ENCODE measurements at regions not wholly inside any gene's neighbourhood (a gene's known extent, or its start where the extent isn't known, plus 50 kb on each side); places are given as distances from the start of the nearest gene placed in this dataset.

- H3K79me2 ChIP-seq (ENCODE audit: insufficient read depth, low read length), result no peaks in the 10 kb centered on the region
- in situ Hi-C loops (cut with HindIII; ENCODE audit: extremely low pct_ligation_motif_present, low pct_unique_long_range_greater_than_20kb) (no loop called here), intact Hi-C loops (cut with micrococcal nuclease; ENCODE audit: unreplicated experiment) (no loop called here)
- no peaks in the 10 kb centered on the region for H3K27me3 ChIP-seq (ENCODE audit: control insufficient read depth in 1 of 2, insufficient read depth in 2 of 2, low read length in 2 of 2)
- no peak overlapping the region for H3K4me3 ChIP-seq (replicated peaks in 1 of 3; ENCODE audit: insufficient read depth in 1 of 3, low read depth in 2 of 3, low read length in 3 of 3)
- no peaks in the 10 kb centered on the region for H3K9me3 ChIP-seq (ENCODE audit: low read length)
- no peak overlapping the region for H3K4me2 ChIP-seq (ENCODE audit: low read depth, low read length)
- ChIA-PET CTCF (ENCODE audit: low intra/inter-chr PET ratio, low total read pairs) (no interaction called here), POLR2A (no interaction called here)
- no peak for FAIRE-seq
- H3K4me1 ChIP-seq (ENCODE audit: insufficient read depth, low read length), result no peaks in the 10 kb centered on the region
- TF ChIP-seq FOXA3 (CRISPR knock-in tag; IDR thresholded peaks at IDR 0.05) (no peak), NFE2L2 (IDR thresholded peaks at IDR 0.05; ENCODE audit: low read length) (peak; percentile 56; the same call in 1 of the 2 replicates)
- H3K27ac ChIP-seq (ENCODE audit: extremely low read length, insufficient read depth, low read length), result no peak overlapping the region
- WGBS (ENCODE audit: low lambda C conversion rate), result 26% methylated on average over 9 of the region's 9 CpGs
- H2AFZ ChIP-seq (ENCODE audit: low read length), result no peak overlapping the region
- DNase-seq (ENCODE audit: low spot score), result no peak
- BruUV-seq (replicated peaks), result no TSS peak
- H3K36me3 ChIP-seq (replicated peaks in 1 of 2; ENCODE audit: control insufficient read depth in 1 of 2, insufficient read depth in 2 of 2, low read length in 2 of 2), result no peaks in the 10 kb centered on the region
- no peak overlapping the region for H3K9ac ChIP-seq (ENCODE audit: insufficient read depth, low read depth, low read length)
- no peaks in the 10 kb centered on the region for H4K20me1 ChIP-seq (ENCODE audit: insufficient read depth, low read length)
- ATAC-seq, result peak; percentile 48; the same call in 2 of the 3 replicates
Observed at GRCh38 chr2:19244460-19245363, 113.7 kb downstream of the OSR1 start.

- Histone ChIP-seq H3K4me2 (ENCODE audit: low read depth, low read length) (no peak overlapping the region), H3K4me3 (replicated peaks in 1 of 3; ENCODE audit: insufficient read depth in 1 of 3, low read depth in 2 of 3, low read length in 3 of 3) (no peak overlapping the region), H4K20me1 (ENCODE audit: insufficient read depth, low read length) (no peaks in the 10 kb centered on the region), H2AFZ (ENCODE audit: low read length) (no peak overlapping the region), H3K9me3 (ENCODE audit: low read length) (no peaks in the 10 kb centered on the region), H3K4me1 (ENCODE audit: insufficient read depth, low read length) (no peaks in the 10 kb centered on the region), H3K79me2 (ENCODE audit: insufficient read depth, low read length) (no peaks in the 10 kb centered on the region), H3K27me3 (ENCODE audit: control insufficient read depth in 1 of 2, insufficient read depth in 2 of 2, low read length in 2 of 2) (no peaks in the 10 kb centered on the region), H3K9ac (ENCODE audit: insufficient read depth, low read depth, low read length) (no peak overlapping the region), H3K27ac (ENCODE audit: extremely low read length, insufficient read depth, low read length) (no peak overlapping the region), H3K36me3 (replicated peaks in 1 of 2; ENCODE audit: control insufficient read depth in 1 of 2, insufficient read depth in 2 of 2, low read length in 2 of 2) (no peaks in the 10 kb centered on the region)
- ChIA-PET CTCF (ENCODE audit: low intra/inter-chr PET ratio, low total read pairs) (no interaction called here), POLR2A (no interaction called here)
- intact Hi-C loops (cut with micrococcal nuclease; ENCODE audit: unreplicated experiment), result no loop called here
- no peak for FAIRE-seq
- 65% methylated on average over 8 of the region's 8 CpGs for WGBS (ENCODE audit: low lambda C conversion rate)
- no peak for ATAC-seq
- in situ Hi-C loops (cut with HindIII; ENCODE audit: extremely low pct_ligation_motif_present, low pct_unique_long_range_greater_than_20kb), result no loop called here
- no TSS peak for BruUV-seq (replicated peaks)
- TF ChIP-seq NPAS2 (CRISPR knock-in tag; IDR thresholded peaks at IDR 0.05; ENCODE audit: borderline replicate concordance), result no peak
- DNase-seq (ENCODE audit: low spot score), result no peak
Observed at GRCh38 chr2:19238440-19239060, 119.9 kb downstream of the OSR1 start.
